ENCODE measurements at regions not wholly inside any gene's neighbourhood (a gene's known extent, or its start where the extent isn't known, plus 50 kb on each side); places are given as distances from the start of the nearest gene placed in this dataset.
"Not testable (repeated sequence)": the region's sequence is repeated elsewhere in the genome, so short reads cannot be mapped to it uniquely, and the experiment has no call there.

DNA sequence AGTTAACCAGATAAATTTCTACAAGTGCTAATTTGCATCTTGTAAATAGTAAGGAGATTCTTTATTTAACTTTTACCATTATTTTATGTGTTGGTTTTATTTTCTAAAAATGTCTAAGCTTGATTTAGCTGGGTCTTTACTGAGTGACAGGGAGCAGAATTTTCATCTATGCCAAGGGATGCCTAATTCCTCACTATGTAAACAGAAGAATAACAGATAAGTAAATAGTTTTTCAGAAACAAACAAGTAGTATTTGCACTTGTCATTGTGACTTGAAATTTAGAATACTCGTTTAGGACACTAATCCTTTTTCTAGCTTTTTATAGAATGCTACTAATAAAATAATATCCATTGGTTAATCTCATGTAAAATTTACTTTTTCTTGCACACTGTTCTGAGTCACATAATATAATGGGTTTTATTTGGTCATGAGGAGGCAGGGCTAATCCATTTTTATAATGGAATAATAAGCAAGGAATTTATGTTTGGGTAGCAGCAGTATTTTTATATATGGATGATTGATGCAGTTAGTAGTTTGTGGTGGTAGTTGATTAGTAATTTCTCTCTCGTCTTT is 746.5 kb downstream of the SLC6A15 start:
- Histone ChIP-seq H3K27me3 (no peaks in the 10 kb centered on the region), H3K27ac (no peak overlapping the region)
- TF ChIP-seq POLR2A (IDR thresholded peaks at IDR 0.05) (no peak), POLR2AphosphoS5 (IDR thresholded peaks at IDR 0.05) (no peak), EP300 (IDR thresholded peaks at IDR 0.05; ENCODE audit: low read depth) (no peak)
- TF ChIP-seq, protein P1, sequence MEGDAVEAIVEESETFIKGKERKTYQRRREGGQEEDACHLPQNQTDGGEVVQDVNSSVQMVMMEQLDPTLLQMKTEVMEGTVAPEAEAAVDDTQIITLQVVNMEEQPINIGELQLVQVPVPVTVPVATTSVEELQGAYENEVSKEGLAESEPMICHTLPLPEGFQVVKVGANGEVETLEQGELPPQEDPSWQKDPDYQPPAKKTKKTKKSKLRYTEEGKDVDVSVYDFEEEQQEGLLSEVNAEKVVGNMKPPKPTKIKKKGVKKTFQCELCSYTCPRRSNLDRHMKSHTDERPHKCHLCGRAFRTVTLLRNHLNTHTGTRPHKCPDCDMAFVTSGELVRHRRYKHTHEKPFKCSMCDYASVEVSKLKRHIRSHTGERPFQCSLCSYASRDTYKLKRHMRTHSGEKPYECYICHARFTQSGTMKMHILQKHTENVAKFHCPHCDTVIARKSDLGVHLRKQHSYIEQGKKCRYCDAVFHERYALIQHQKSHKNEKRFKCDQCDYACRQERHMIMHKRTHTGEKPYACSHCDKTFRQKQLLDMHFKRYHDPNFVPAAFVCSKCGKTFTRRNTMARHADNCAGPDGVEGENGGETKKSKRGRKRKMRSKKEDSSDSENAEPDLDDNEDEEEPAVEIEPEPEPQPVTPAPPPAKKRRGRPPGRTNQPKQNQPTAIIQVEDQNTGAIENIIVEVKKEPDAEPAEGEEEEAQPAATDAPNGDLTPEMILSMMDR (IDR thresholded peaks at IDR 0.05), result no peak

DNA sequence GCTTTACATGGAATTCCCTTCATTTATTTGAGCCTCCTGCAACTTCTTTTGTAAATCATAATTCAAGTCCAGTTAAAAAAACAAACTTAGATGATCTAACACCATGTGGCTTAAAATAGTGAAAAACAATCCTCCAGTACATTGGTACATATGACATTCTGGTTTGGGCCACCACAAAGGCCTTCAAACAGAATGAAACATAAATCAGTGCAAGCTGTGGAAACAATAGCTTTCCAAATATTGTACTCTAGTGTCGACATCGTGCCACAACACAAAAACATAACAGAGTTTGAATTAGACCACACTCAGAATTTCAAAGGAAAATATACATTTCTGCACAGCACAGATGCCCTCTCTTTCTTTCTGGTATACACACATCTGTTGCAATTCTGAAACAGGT is 751.3 kb downstream of the SLC6A15 start:
- intact Hi-C loops (cut with DNase I; ENCODE audit: low total_unique reads) (no loop called here), in situ Hi-C loops (cut with MboI; ENCODE audit: low pct_ligation_motif_present in 1 of 4, low pct_unique_long_range_greater_than_20kb in 1 of 4, low sequenced_read_pairs in 3 of 4) (no loop called here)
- H3K9me3 ChIP-seq, result peaks cover 0 to 3% of the 10 kb centered on the region in 2 donors
- DNase-seq, result no peak
- H3K4me3 ChIP-seq, result no peak overlapping the region
- no peaks in the 10 kb centered on the region for H3K27me3 ChIP-seq
- H3K36me3 ChIP-seq, result no peaks in the 10 kb centered on the region
- H3K4me1 ChIP-seq, result no peaks in the 10 kb centered on the region
- WGBS, 2 donors (ENCODE audit: low coverage in 1 of 2), result 42 to 60% methylated on average over 2 of the region's 2 CpGs
- H3K27ac ChIP-seq, result no peak overlapping the region
- TF ChIP-seq EP300 (IDR thresholded peaks at IDR 0.05; ENCODE audit: low read depth), result no peak
- no peak for TF ChIP-seq POLR2AphosphoS5 (IDR thresholded peaks at IDR 0.05)
- TF ChIP-seq, protein P1 (IDR thresholded peaks at IDR 0.05), result no peak
- no peak for TF ChIP-seq POLR2A (IDR thresholded peaks at IDR 0.05)

More for the DNA sequence above, 746.5 kb downstream of the SLC6A15 start:
- intact Hi-C loops (cut with DNase I; ENCODE audit: low total_unique reads), result no loop called here
- in situ Hi-C loops (cut with MboI; ENCODE audit: low pct_ligation_motif_present in 1 of 4, low pct_unique_long_range_greater_than_20kb in 1 of 4, low sequenced_read_pairs in 3 of 4), result no loop called here
- H3K9me3 ChIP-seq, result no peaks in the 10 kb centered on the region
- H3K4me3 ChIP-seq, result no peak overlapping the region
- WGBS, 2 donors (ENCODE audit: low coverage in 1 of 2), result 29 to 55% methylated on average over 2 of the region's 2 CpGs
- no peaks in the 10 kb centered on the region for H3K4me1 ChIP-seq
- H3K36me3 ChIP-seq, result no peaks in the 10 kb centered on the region
- no peak for DNase-seq

DNA sequence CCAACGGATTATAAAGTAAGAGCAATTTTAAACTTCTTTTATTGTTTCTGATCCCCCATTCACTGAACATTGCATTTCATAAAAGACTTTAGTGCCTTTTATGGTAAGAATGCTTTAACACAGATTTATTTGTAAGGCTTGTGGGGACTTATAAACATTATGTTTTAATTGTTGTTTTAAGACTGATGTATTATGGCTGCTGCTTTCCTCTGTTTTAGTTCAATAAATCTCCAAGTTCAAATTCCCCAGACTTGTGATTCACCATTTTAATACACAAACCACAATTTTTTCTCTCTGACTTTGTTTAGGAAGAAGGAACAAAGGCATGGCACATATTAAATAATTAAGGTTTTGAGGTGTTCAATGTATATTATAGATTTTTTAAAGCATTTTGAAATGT is 753.3 kb downstream of the SLC6A15 start:
- Histone ChIP-seq H3K27ac (no peak overlapping the region), H3K27me3 (no peaks in the 10 kb centered on the region), H3K4me3 (no peak overlapping the region), H3K9me3 (peaks cover 0 to 3% of the 10 kb centered on the region in 2 donors), H3K4me1 (no peaks in the 10 kb centered on the region), H3K36me3 (no peaks in the 10 kb centered on the region)
- in situ Hi-C loops (cut with MboI; ENCODE audit: low pct_ligation_motif_present in 1 of 4, low pct_unique_long_range_greater_than_20kb in 1 of 4, low sequenced_read_pairs in 3 of 4), result no loop called here
- TF ChIP-seq, protein P1 (IDR thresholded peaks at IDR 0.05), result no peak
- TF ChIP-seq EP300 (IDR thresholded peaks at IDR 0.05; ENCODE audit: low read depth) (no peak), POLR2A (IDR thresholded peaks at IDR 0.05) (no peak), POLR2AphosphoS5 (IDR thresholded peaks at IDR 0.05) (no peak)
- intact Hi-C loops (cut with DNase I; ENCODE audit: low total_unique reads), result no loop called here
- DNase-seq, result no peak
- 62 to 69% methylated on average over 1 of the region's 1 CpG for WGBS, 2 donors (ENCODE audit: low coverage in 1 of 2)

DNA sequence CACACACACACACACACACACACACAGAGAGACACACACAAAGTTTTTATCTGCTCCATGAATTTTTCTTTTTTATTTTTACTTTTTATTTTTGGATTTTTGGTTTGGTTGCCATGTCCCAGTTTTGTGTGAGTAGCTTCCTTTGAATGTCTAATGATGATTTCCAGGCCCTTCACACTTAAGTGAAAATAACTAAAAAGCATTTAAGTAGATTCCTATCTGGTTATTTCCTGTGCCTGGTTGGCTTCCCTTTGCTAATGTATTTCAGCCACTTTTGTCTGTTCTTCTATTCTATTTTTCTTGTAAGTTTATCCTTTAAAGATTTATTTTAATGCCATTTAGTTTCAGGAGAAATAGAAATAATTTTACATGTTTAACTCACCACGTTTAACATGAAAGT is 755.4 kb downstream of the SLC6A15 start:
- in situ Hi-C loops (cut with MboI; ENCODE audit: low pct_ligation_motif_present in 1 of 4, low pct_unique_long_range_greater_than_20kb in 1 of 4, low sequenced_read_pairs in 3 of 4), result no loop called here
- H3K27me3 ChIP-seq, result no peaks in the 10 kb centered on the region
- H3K36me3 ChIP-seq, result no peaks in the 10 kb centered on the region
- DNase-seq, result no peak
- WGBS, 2 donors (ENCODE audit: low coverage in 1 of 2), result 55 to 77% methylated on average over 1 of the region's 1 CpG
- intact Hi-C loops (cut with DNase I; ENCODE audit: low total_unique reads), result no loop called here
- H3K4me3 ChIP-seq, result no peak overlapping the region
- H3K4me1 ChIP-seq, result no peaks in the 10 kb centered on the region
- H3K9me3 ChIP-seq, result peaks cover 0 to 6% of the 10 kb centered on the region in 2 donors
- TF ChIP-seq EP300 (IDR thresholded peaks at IDR 0.05; ENCODE audit: low read depth), result no peak
- no peak for TF ChIP-seq POLR2AphosphoS5 (IDR thresholded peaks at IDR 0.05)
- no peak for TF ChIP-seq POLR2A (IDR thresholded peaks at IDR 0.05)
- no peak overlapping the region for H3K27ac ChIP-seq

DNA sequence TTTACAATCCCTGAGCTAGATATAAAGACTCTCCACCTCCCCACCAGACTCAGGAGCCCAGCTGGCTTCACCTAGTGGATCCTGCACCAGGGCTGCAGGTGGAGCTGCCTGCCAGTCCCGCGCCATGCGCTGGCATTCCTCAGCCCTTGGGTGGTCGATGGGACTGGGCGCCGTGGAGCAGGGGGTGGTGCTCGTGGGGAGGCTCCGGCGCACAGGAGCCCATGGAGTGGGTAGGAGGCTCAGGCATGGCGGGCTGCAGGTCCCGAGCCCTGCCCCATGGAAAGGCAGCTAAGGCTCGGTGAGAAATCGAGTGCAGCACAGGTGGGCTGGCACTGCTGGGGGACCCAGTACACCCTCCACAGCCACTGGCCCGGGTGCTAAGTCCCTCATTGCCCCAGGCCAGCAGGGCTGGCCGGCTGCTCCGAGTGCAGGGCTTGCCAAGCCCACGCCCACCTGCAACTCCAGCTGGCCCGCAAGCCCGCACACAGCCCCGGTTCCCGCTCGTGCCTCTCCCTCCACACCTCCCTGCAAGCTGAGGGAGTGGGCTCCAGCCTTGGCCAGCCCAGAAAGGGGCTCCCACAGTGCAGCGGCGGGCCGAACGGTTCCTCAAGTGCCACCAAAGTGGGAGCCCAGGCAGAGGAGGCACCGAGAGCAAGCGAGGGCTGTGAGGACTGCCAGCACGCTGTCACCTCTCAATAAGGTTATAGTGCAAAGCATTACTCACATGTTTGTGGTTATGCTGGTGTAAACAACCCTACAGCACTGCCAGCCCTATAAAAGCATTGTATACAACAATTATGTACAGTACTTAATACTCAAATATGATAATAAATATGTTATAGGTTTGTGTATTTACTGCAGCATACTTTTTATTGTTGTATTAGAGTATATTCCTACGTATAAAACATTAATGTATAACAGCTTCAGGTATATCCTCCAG is 757.3 kb downstream of the SLC6A15 start:
- intact Hi-C loops (cut with DNase I; ENCODE audit: low total_unique reads); H3K27me3 ChIP-seq; H3K4me1 ChIP-seq; in situ Hi-C loops (cut with MboI; ENCODE audit: low pct_ligation_motif_present in 1 of 4, low pct_unique_long_range_greater_than_20kb in 1 of 4, low sequenced_read_pairs in 3 of 4); H3K36me3 ChIP-seq; DNase-seq; H3K4me3 ChIP-seq; H3K27ac ChIP-seq; H3K9me3 ChIP-seq: not testable (repeated sequence)
- 75 to 88% methylated on average over 2 to 28 of the region's 30 CpGs for WGBS, 2 donors (ENCODE audit: low coverage in 1 of 2)

DNA sequence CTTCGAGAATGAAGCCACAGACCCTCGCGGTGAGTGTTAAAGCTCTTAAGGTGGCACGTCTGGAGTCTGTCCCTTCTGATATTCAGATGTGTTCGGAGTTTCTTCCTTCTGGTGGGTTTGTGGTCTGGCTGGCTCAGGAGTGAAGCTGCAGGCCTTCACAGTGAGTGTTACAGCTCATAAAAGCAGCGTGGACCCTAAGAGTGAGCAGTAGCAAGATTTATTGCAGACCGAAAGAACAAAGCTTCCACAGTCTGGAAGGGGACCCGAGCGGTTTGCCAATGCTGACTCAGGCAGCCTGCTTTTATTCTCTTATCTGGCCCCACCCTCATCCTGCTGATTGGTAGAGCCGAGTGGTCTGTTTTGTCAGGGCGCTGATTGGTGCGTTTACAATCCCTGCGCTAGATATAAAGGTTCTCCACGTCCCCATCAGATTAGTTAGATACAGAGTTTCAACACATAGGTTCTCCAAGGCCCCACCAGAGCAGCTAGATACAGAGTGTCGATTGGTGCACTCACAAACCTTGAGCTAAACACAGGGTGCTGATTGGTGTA is 758.1 kb downstream of the SLC6A15 start:
- H3K27ac ChIP-seq; in situ Hi-C loops (cut with MboI; ENCODE audit: low pct_ligation_motif_present in 1 of 4, low pct_unique_long_range_greater_than_20kb in 1 of 4, low sequenced_read_pairs in 3 of 4); H3K4me1 ChIP-seq; intact Hi-C loops (cut with DNase I; ENCODE audit: low total_unique reads); H3K27me3 ChIP-seq; H3K4me3 ChIP-seq; DNase-seq; H3K9me3 ChIP-seq; H3K36me3 ChIP-seq: not testable (repeated sequence)
- WGBS, 2 donors (ENCODE audit: low coverage in 1 of 2), result 84% methylated on average over 15 of the region's 15 CpGs; no CpG with 5 or more reads in 1 of the 2 donors
